BLaER1 (cell line): ENCODE measurements at regions not wholly inside any gene's neighbourhood (a gene's known extent, or its start where the extent isn't known, plus 50 kb on each side); places are given as distances from the start of the nearest gene placed in this dataset.

Experiments used
- H3K27ac ChIP-seq: shearing (Covaris generic); formaldehyde crosslinking; 2 replicates; pipeline ENCODE4 v1.8.1; 2022
- H3K27me3 ChIP-seq: shearing (Covaris generic); formaldehyde crosslinking; 2 replicates; pipeline ENCODE4 v1.8.1; 2022
- H3K36me3 ChIP-seq: shearing (Covaris generic); formaldehyde crosslinking; 2 replicates; pipeline ENCODE4 v1.8.1; 2022
- H3K4me1 ChIP-seq: shearing (Covaris generic); formaldehyde crosslinking; 2 replicates; pipeline ENCODE4 v1.8.1; 2022
- H3K4me2 ChIP-seq: shearing (Covaris generic); formaldehyde crosslinking; 2 replicates; pipeline ENCODE4 v1.8.1; 2022
- H3K4me3 ChIP-seq: shearing (Covaris generic); formaldehyde crosslinking; 2 replicates; pipeline ENCODE4 v1.8.1; 2022
- H3K9ac ChIP-seq: shearing (Covaris generic); formaldehyde crosslinking; 2 replicates; pipeline ENCODE4 v1.8.1; 2022
- H3K9me3 ChIP-seq: shearing (Covaris generic); formaldehyde crosslinking; 2 replicates; pipeline ENCODE4 v1.8.1; 2022
- H4K20me1 ChIP-seq: shearing (Covaris generic); formaldehyde crosslinking; 2 replicates; pipeline ENCODE4 v1.8.1; 2022
- Cebpa-rat ChIP-seq: shearing (Covaris generic); IDR thresholded peaks from 2 replicates; pipeline ENCODE4 v1.8.1; 2022

- no peak overlapping the region for H3K27ac ChIP-seq
- H4K20me1 ChIP-seq, result no peaks in the 10 kb centered on the region
- TF ChIP-seq Cebpa-rat, result no peak
- no peaks in the 10 kb centered on the region; the same call in 1 of the 2 replicates for H3K4me1 ChIP-seq
- no peak overlapping the region for H3K4me2 ChIP-seq
- no peaks in the 10 kb centered on the region for H3K27me3 ChIP-seq
- no peaks in the 10 kb centered on the region for H3K9me3 ChIP-seq
- H3K4me3 ChIP-seq, result no peak overlapping the region
- H3K9ac ChIP-seq, result no peak overlapping the region
- no peaks in the 10 kb centered on the region for H3K36me3 ChIP-seq
These were observed 182.0 kb downstream of the CAND1 start for GRCh38 chr12:67451206-67451605.

GRCh38 chr12:67452119-67452805 lies 183.1 kb downstream of the CAND1 start:
- no peaks in the 10 kb centered on the region for H4K20me1 ChIP-seq
- no peaks in the 10 kb centered on the region for H3K9me3 ChIP-seq
- H3K27me3 ChIP-seq, result no peaks in the 10 kb centered on the region
- TF ChIP-seq Cebpa-rat, result no peak
- H3K9ac ChIP-seq, result no peak overlapping the region
- no peak overlapping the region for H3K27ac ChIP-seq
- H3K4me3 ChIP-seq, result no peak overlapping the region
- H3K36me3 ChIP-seq, result no peaks in the 10 kb centered on the region
- H3K4me2 ChIP-seq, result no peak overlapping the region
- no peaks in the 10 kb centered on the region; the same call in 1 of the 2 replicates for H3K4me1 ChIP-seq

DNA sequence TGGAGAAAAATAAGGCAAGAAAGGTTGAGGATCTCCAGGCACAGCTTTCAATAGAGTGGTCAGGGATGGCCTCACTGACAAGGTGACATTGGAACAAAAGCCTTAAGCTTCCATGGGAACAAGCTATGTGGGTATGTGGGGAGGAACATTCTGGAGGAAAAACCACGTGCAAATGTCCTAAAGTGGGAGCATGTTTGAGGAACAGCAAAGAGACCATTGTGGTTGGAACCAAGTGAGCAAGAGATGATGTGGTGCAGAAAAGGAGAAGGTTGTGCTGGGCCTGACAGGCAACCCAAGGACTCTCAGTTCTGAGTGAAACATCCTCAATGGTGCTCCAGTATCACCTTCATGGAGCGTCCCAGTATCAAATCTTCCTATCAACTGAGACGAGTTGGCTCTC lies 184.0 kb downstream of the CAND1 start:
- H3K4me3 ChIP-seq, result no peak overlapping the region
- H3K36me3 ChIP-seq, result no peaks in the 10 kb centered on the region
- H3K27me3 ChIP-seq, result no peaks in the 10 kb centered on the region
- no peak for TF ChIP-seq Cebpa-rat
- no peaks in the 10 kb centered on the region for H4K20me1 ChIP-seq
- H3K27ac ChIP-seq, result no peak overlapping the region
- H3K9me3 ChIP-seq, result no peaks in the 10 kb centered on the region
- no peak overlapping the region for H3K4me2 ChIP-seq
- H3K9ac ChIP-seq, result no peak overlapping the region
- no peaks in the 10 kb centered on the region; the same call in 1 of the 2 replicates for H3K4me1 ChIP-seq

GRCh38 chr12:67455236-67455635 lies 186.1 kb downstream of the CAND1 start:
- no peak for TF ChIP-seq Cebpa-rat
- H4K20me1 ChIP-seq, result no peaks in the 10 kb centered on the region

GRCh38 chr12:67456431-67456901 lies 187.3 kb downstream of the CAND1 start:
- Histone ChIP-seq H3K4me1 (no peaks in the 10 kb centered on the region), H3K4me2 (no peak overlapping the region), H3K27ac (no peak overlapping the region), H3K9ac (no peak overlapping the region), H4K20me1 (no peaks in the 10 kb centered on the region), H3K36me3 (no peaks in the 10 kb centered on the region), H3K4me3 (no peak overlapping the region), H3K27me3 (no peaks in the 10 kb centered on the region), H3K9me3 (no peaks in the 10 kb centered on the region)
- no peak for TF ChIP-seq Cebpa-rat

More at GRCh38 chr12:67455236-67455635, 186.1 kb downstream of the CAND1 start:
- Histone ChIP-seq H3K27ac (no peak overlapping the region), H3K27me3 (no peaks in the 10 kb centered on the region), H3K36me3 (no peaks in the 10 kb centered on the region), H3K4me1 (no peaks in the 10 kb centered on the region), H3K4me2 (no peak overlapping the region), H3K4me3 (no peak overlapping the region), H3K9ac (no peak overlapping the region), H3K9me3 (no peaks in the 10 kb centered on the region)

DNA sequence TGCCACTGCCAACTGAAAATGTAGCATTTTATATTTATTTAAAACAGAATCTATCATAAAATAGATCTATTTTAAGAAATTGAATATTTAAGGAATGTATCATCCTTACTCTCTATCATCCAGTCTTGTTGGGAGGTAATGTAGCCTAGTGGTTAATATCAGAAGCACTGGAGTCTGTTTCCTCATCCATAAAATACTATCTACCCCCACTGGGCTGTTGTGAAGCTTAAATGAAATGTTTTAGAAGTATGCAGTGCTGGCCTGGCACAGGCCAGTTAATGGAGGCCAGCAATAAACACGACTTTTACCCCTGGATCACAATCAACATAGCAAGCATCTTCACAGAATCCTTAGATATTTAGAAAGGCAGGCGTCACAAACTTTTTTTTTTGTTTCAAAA lies 188.0 kb downstream of the CAND1 start:
- no peak overlapping the region for H3K4me3 ChIP-seq
- no peak overlapping the region for H3K9ac ChIP-seq
- no peak overlapping the region for H3K4me2 ChIP-seq
- no peak for TF ChIP-seq Cebpa-rat
- no peaks in the 10 kb centered on the region for H3K9me3 ChIP-seq
- H3K27me3 ChIP-seq, result no peaks in the 10 kb centered on the region
- no peaks in the 10 kb centered on the region for H3K4me1 ChIP-seq
- no peak overlapping the region for H3K27ac ChIP-seq
- no peaks in the 10 kb centered on the region for H3K36me3 ChIP-seq
- H4K20me1 ChIP-seq, result no peaks in the 10 kb centered on the region

GRCh38 chr12:67457778-67458665 lies 188.9 kb downstream of the CAND1 start:
- H3K4me2 ChIP-seq, result no peak overlapping the region
- no peak overlapping the region for H3K4me3 ChIP-seq
- H4K20me1 ChIP-seq, result no peaks in the 10 kb centered on the region
- no peak for TF ChIP-seq Cebpa-rat
- no peak overlapping the region for H3K9ac ChIP-seq
- H3K9me3 ChIP-seq, result no peaks in the 10 kb centered on the region
- H3K36me3 ChIP-seq, result no peaks in the 10 kb centered on the region
- no peaks in the 10 kb centered on the region for H3K4me1 ChIP-seq
- H3K27me3 ChIP-seq, result no peaks in the 10 kb centered on the region
- H3K27ac ChIP-seq, result no peak overlapping the region

DNA sequence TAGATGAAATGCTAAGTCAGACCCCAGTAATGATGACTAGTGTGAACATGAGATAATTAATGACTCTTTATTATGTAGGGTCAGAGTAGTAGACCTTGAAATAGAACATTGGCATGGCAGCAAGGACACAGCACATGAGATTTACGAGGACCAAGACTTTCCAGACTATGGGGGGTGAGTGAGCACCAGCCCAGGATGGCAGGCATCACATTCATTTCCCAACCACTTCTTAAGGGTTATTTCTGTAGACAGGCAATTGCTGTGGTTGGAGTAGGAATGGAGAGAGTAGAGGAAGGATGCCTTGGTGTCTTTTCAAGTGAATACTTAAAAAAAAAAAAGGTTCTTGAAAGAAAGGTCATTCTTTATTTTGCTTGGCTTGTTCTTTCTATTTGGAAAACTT lies 189.4 kb upstream of the DYRK2 start:
- Histone ChIP-seq H3K4me3 (no peak overlapping the region), H4K20me1 (no peaks in the 10 kb centered on the region), H3K9ac (no peak overlapping the region), H3K27me3 (no peaks in the 10 kb centered on the region), H3K4me2 (no peak overlapping the region), H3K4me1 (no peaks in the 10 kb centered on the region), H3K27ac (no peak overlapping the region), H3K9me3 (no peaks in the 10 kb centered on the region), H3K36me3 (no peaks in the 10 kb centered on the region)
- TF ChIP-seq Cebpa-rat, result no peak

- no peaks in the 10 kb centered on the region for H3K9me3 ChIP-seq
- no peaks in the 10 kb centered on the region for H4K20me1 ChIP-seq
- H3K27me3 ChIP-seq, result no peaks in the 10 kb centered on the region
- no peak overlapping the region for H3K4me2 ChIP-seq
- no peaks in the 10 kb centered on the region for H3K36me3 ChIP-seq
- no peaks in the 10 kb centered on the region for H3K4me1 ChIP-seq
- H3K4me3 ChIP-seq, result no peak overlapping the region
- no peak overlapping the region for H3K9ac ChIP-seq
- no peak overlapping the region for H3K27ac ChIP-seq
- no peak for TF ChIP-seq Cebpa-rat
These were observed 189.0 kb upstream of the DYRK2 start for GRCh38 chr12:67459578-67459977.

DNA sequence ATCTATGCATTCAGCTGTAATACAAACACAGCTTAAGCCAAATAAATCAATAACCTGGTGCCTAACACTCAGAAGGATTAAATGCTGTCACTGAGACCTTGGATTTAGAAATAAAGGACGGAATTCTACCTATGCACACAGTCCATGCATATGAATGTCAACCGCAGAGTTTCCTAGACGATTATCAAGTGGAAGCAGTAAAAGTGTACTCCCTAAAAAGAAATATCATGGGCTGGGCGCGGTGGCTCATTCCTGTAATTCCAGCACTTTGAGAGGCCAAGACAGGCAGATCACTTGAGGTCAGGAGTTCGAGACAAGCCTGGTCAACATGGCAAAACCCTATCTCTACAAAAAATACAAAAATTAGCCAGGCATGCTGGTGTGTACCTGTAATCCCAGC lies 188.2 kb upstream of the DYRK2 start:
- Histone ChIP-seq H3K27ac (no peak overlapping the region), H3K27me3 (no peaks in the 10 kb centered on the region), H3K36me3 (no peaks in the 10 kb centered on the region), H3K4me1 (no peaks in the 10 kb centered on the region), H3K9me3 (no peaks in the 10 kb centered on the region), H4K20me1 (no peaks in the 10 kb centered on the region), H3K4me2 (no peak overlapping the region), H3K4me3 (no peak overlapping the region), H3K9ac (no peak overlapping the region)
- TF ChIP-seq Cebpa-rat, result no peak
